DMS53 (cell line): ENCODE measurements at regions not wholly inside any gene's neighbourhood (a gene's known extent, or its start where the extent isn't known, plus 50 kb on each side); places are given as distances from the start of the nearest gene placed in this dataset.

Experiments
- DNase-seq: peaks from one replicate; lab custom pipeline; 2025; lab: John Stamatoyannopoulos, UW

DNA sequence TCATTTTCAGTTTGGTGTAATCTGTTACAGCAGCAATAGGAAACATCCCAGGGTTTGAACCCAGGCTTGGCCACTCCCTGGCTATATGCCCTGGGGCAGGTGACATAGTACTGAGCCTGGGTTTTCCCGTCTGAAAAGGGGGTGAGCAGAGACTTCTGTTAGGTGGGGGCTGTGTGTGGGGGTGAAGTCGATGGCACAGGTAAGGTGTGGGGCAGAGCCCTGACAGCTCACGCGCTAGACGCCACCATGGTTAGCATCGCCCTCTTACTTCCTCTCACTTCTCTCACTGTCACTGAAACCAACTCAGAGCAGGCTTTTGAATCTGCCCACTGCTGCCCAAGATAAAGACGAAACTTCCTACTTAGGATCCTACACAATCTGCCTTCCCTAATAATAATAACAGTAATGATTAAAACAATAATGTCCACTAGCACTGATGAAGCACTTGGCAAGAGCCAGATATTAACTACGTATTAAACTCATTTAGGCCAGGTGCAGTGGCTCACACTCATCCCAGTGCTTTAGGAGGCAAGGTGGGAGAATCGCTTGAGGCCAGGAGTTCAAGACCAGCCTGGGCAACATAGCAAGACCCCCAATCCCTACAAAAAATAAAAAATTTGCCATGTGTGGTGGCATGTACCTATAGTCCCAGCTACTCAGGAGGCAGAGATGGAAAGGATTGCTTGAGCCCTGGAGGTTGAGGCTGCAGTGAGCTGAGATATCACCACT lies 117.9 kb upstream of the PTPN1 start:
- no peak for DNase-seq

DNA sequence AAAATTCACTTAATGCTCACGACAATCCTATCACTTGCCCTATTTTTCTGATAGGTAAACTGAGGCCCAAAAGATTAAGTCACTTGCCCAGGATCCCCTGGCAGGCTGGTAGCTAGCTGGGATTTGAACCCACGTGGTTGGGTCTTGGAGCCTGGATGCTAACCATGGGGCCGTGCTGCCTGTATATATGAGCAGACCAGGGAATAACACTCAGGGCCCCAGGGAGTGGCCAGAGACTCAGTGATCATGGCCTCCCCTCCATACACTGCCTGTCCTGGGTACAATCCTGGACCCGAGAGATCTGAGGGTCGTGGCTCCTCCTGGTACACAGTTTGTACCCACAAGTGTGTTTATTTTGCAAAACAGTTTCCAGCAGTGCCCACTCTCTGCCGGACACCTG lies 116.9 kb upstream of the PTPN1 start:
- no peak for DNase-seq

DNA sequence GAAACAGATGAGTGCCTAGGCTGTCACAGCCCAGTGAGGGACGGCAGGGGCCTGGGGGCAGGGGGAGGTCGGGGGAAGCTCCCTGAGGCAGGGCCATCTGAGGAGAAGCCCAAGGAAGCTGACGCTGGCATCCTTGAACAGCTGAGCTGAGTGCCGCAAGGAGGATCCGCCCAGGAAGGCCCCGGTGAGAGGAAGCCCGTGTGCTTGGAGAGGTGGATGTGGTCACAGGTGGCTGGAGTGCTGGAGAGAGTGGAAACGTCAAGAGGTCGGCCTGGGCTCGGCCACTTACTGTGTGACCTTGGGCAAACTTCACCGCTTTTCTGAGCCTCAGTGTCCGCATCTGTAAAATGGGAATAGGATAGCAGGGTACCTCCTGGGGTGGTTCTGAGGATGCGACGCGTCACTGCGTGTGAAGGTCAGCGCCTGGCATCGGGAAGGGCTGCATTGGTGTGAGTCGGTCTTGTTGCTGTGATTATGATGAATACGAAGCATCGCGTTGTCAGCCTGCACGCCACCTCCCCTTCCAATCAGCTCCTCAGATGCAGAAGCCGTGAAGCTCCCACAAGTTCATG lies 116.1 kb upstream of the PTPN1 start:
- no peak for DNase-seq

DNA sequence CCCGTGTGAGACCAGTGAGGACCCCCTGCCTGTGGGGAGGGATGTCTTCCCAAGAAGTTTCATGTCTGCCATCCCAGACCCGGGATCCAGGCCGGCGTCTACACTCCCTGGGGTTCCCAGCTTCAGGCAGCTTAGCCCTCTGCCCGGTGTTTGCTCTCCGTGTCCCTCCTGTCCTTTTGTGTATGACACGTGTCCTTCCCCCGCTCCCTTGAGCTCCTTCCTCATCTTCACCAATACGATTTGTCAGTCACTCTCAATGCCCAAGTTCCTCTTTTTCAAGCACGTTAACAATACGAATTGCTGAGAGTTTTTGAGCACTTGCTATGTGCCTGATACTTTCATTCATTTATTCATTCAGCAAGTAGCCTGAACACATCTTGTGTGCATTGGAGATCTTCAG lies 115.6 kb upstream of the PTPN1 start:
- no peak for DNase-seq

DNA sequence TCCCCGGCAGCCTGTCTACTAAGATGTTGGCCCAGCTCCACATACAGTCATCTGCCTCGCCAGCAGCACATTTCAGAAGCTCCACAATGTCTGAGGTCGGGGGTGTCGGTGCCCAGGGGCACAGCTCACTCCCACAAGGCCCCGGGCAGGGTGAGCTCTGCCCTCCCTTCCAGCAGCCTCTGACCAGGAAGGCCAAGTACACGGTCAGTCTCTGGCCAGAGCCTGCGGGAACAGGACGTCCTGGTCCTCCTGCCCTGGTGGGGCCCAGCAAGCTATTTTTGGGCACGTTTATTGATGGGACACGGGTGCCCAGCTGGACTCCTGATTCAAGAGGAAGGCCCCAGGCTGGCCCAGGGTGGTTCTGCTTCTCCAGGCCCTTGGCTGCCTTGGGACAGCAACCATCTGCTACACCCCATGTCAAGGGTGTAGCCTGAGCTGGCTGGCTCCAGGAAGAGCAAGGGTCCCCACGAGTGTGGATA lies 114.9 kb upstream of the PTPN1 start:
- DNase-seq: no peak

DNA sequence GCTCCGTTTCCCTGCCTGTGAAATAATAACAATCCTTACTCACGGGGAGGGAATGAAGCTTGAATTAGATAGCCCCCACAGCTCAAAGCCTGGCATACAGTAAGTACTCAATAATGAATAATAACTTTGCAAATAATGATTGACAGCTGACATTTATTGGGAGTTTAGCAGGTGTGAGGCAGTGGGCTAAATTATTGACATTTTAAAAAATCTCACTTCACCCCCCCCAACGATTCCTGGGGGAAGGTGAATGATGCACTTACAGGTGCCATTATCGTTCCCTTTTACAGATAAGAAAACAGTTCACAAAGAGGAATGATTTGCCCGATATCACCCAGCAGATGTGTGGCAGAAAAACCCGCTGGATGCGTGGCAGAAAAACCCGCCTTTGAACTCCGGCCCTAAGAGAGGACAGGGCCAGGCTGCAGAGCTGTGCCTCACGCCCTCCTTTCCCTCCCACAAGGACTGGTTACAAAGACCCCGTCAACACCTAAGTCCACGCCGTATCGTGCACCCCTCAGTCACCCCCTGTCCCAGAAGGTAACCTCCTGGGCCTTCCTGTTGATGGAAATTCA lies 114.2 kb upstream of the PTPN1 start:
- no peak for DNase-seq

DNA sequence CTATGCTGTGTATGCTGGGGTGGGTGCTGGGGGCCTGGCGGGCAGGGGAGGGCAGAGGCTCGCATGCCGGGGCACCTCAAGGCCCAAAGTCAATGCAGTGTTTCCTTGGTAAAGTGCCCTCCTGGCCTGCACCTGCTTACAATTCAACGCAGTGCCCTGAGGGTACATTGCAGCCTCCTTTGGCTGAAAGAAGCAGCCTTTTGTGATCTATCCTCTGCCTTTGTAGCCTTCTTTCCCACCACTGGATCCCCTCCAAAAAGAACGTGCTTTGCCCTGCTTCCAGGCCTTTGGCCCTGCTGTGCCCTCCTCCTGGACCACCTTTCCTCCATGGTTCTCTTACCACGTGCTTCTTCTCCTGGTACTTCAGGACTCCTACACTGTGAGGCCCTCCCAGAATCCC lies 113.6 kb upstream of the PTPN1 start:
- DNase-seq: no peak

DNA sequence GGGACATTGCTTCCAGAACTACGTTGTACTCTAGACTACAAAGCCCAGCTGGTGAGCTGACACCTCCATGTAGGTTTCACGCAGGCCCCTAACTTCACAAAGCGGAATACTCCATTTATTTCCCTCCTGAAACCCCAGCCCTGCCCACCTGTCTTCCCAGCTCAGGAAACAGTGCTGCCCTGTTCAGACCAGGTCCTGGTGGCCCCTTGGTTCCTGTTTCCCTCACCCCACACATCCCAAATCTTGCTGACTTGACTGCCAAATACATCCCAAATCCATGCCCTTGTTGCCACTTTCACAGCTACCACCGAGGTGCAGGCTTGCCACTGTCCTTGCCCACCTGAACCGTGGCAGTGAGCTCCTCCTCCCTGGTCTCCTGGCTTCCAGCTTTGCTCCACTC lies 113.1 kb upstream of the PTPN1 start:
- DNase-seq: no peak

DNA sequence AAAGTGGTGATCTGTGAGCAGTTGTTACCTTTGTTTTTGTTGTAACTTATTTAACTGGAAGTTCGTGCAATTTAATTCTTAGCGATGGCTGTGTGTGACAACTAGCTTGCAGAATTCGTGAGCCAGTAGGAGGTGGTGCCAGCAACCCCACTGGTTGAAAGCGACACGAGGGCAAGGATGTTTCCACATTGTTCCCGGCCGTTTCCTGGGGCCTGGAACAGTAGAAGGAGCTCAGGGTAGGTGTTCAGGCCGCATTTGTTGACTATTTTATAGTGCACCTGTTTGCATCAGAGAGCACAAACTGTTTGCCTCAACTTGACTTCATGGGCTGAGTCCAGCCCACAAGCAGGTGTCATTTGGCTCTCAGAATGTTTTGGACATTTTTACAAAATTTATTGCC lies 112.1 kb upstream of the PTPN1 start:
- no peak for DNase-seq

DNA sequence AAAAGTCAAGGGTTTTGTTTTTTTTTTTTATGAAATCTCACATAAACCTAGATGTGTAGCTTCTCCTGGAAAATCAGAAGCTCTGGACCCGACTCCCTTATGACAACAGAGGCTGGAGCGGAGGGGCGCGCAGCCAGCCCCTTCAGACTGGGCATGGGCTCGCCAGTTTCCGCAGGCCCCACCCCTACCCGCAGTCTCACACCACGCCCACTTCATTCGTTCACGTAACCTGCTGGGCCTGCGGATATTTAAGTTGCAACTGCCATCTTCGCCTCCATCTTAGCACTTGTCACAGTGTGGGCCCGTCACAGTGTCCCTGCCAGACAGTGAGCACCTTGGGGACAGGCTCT lies 111.7 kb upstream of the PTPN1 start:
- DNase-seq: no peak

DNA sequence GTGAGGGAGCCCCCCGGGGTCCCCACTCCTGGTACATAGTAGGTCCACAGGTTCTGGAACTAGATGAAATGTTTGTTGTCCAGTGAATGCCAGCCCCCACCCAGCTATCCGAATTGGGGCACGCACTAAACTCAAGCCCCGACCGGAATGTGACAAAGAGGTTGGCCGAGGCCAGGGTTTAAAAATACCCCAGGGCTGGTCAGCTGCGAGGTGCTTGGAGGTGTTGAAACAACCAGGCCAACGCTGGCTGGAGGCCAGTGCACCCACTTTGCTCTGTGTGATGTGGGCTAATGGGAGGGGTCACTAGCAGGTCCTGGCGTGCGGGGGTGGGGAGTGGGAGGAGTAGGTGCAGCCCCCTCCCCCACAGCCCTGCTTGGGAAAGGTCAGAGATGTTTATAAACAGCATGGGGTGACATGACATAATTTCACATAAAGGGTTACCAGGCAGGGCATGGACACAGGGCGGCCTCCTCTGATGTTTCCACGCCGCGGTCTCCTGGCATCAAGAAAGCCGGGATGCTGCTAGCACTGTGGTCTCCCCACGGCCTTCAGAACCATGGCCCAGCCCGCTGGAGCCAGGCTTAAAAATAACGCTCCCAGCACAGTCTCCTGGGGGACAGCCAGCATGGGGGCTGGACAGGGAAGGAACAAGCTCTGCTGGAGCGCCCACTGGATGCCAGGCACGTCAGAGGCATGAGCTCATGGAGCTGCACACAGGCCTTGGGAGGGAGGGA lies 111.2 kb upstream of the PTPN1 start:
- no peak for DNase-seq

DNA sequence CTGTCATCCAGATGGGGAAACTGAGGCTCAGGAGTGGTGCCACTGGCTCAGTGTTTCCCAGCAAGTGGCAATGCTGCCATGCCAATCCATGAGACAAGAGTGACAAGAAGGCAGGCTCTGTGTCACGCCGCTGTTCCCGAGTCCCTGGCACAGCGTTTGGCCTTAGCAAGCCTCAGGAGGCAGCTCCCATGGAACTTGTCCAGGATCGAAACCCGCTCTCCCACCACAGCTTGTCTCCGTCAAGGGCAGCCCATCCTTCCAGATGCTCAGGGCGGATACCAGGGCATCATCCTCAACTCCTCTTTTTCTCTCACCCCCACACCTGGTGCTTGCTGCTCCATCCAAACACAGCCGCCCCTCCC lies 110.6 kb upstream of the PTPN1 start:
- no peak for DNase-seq

DNA sequence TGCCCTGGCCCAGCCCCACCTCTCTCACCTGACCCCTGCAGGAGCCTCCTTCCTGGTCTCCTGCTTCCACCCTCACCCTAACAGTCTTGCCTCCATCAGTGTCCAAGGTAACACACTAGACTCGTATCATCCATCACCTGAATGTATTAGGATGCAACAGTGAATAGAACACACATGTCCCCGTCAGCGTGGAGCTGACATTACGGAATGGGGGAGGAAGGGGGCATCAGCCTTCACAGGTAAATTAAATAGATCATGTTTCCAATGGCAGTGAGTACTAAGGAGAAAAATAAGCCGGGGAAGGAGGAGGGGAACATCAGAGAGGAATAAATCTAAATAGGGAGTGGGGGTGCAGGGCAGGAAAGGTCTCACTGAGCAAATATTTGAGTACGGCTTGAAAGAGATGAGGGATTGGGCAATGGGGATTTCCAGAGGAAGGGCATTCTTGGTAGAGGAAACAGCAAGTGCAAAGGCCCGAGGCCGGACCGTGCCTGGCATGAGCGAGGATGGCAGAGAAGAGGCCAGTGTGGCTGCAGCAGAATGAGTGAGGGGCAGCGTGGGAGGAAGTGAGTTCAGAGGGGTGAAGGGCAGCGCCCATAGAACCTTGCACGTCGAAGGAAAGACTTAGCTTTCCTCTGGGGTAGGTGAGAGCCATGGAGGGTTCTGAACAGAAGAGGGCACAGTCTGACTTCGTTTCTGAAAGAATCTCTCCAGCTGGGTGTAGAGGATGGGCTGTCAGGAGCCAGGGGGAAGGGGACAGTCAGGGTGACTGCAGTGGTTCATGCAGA lies 110.1 kb upstream of the PTPN1 start:
- DNase-seq: peak; percentile 70

DNA sequence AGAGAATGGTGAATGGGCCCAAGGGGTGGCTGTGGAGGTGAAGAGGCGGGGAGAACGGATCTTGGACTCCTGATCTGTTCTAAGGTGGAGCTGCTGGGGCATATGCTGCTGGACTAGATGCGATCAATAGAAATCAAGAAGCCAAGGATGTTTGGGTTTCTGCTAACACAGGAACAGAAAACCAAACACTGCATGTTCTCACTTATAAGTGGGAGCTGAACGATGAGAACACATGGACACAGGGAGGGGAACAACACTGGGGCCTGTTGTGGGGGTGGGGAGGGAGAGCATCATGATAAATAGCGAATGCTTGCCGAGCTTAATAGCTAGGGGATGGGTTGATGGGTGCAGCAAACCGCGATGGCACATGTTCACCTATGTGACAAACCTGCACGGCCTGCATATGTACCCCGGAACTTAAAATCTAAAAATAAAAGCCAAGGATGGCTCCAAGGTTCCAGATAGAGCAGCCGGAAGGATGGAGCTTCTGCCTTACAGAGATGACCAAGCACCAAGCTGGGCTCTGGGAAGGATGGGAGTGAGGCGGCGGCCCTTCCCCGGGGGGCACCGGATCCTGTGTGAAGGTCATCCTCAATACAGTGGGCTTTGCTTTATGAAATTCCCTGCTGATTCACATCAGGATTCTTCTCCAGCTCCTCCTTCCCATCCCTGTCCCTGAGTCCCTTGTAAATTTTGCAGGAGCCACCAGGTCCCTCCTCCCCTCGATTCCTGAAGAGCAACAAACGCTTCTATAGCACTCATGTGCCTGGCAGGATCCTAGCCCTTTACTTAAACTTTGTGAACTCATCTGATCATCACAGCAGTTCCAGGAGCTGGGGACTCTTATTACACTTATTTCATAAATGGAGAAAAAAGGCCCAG lies 109.2 kb upstream of the PTPN1 start:
- DNase-seq: no peak

DNA sequence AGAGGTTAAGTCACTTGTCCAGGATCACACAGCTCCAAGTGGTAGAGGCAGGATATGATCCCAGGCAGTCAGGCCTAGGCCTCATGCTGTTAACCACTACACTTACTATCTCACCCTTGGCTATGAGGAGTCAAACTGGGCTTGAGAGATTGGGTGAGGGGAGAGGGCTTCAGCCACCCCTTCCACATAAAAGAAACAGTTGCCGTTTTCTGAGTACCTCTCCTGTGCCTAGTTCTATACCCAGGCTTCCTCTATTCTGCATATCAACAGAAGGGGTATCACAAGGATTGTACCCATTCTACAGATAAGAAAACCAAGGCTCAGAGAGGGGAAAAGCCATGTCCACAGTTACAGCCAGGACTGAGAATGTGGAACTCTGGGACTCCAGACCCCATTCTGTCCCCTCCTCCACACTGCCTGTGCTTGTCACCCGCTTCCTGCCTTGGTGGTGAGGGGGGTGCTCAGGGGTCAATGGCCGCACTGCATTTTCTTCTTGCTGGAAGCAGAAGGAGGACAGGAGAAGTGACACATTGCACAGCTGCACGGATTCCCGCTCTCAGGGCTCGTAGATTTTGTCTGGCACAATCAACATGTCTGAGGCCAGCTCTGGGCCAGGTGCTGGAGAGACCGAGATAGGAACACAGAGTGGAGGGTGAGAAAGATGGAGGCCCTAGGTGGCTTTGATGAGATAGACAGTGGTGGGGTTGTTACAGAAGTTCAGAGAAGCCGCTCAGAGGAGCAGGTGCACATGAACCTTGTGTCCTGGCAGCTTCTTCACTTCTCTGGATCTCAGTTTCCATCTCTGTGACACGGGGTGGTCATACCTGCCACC lies 108.4 kb upstream of the PTPN1 start:
- DNase-seq: no peak

DNA sequence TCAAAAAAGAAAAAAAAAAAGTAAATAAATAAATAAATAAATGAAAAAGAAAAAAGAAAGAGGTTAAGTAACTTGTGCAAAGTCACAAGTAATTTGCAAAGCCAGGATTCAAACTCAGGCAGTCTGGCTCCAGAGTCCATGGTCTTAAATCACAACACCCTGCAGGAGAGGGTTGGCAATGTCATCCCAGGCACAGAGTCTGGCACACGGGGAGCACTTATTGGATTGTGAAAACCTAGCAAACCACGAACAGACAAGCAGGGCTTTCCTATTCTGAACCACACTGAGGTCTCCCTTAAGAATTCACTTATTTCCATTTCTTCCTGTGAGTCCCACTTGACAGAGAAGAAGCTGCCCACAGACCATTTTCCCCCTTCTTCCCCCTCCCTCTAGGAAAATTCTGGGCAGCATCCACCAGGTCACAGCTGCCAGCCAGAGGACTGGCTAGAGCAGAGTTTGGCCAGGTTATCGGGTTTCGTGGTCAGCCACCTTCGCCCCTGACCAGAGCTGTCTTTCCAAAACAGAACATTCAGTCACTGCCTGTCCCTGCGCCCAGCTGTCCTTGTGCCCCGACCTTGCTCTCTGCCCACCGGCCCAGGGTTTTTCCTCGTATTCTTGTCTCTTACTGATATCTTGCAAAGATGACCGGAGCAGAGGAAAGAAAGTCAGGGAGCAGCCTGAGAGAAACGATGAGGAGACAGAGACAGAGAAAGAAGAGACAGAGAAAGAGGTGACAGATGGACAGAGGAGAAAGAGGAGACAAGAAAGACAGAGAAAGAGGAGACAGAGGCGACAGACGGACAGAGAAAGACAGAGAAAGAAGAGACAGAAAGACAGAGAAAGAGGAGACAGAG lies 106.4 kb upstream of the PTPN1 start:
- no peak for DNase-seq

DNA sequence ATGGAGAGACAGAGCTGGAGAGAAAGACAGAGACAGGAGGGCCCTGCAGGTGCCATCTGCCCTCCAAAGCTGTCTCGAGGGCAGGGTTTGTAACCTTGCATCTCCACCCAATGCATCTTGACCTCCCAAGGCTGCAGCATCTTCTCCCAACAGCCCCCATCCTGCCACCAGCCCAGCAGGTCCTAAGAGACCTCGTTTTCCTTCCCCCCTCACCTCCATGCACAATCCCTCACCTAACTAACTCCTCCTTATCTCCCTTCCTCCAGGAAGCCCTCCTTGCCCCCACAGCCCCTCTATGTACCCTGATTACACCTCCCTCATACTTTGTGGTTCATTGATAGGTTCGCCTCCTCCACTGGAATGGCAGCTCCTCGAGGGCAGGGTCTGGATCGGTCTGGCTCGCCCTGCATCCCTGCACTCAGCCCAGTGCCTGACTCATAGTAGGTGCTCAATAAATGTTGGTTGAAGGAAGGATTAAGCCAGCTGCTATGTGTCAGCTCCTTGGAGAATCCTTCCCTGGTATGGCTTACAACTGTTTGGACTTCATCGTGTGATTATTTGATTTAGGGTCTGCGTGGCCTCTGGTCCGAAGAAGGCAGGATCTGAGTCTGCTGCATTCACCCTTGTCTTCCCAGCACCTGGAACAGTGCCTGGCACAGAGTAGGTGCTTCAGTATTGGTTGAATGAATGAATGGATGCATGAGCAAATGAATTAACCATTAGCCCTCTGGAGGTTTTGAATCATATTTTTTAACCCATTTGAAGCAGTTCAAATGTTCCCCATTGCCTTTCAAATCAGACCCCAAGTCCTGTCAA lies 105.6 kb upstream of the PTPN1 start:
- DNase-seq: no peak

DNA sequence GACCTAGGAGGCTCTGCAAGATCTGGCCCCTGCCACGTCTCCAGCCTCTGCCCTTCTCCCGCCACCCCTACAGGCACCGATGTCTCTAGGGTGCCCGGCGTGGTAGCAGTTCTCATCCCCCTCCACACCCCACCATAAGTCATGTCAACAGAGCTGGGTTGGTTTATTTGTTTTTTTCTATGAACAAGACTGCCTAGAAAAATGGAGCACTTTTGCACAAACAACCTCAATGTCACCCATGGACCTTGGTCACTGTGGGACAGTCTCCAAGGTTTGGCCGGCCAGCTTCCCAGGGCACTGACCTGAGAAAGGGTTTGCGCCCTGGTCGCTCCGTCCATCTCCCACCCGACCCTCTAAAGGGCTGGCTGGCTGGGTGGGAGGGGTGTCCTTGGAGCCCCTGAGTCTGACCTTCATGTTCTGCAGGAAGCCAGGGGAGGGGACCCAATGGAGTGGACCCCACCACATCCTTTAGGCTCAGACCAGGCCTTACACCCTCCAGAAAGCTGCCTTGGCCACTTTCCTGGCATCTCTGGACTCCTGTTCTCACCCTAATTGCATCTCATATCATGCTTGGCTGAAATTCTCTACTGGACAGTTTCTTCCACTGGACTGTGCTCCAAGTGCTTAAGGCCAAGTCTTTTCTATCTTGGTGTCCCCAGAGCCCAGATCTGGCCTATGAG lies 104.8 kb upstream of the PTPN1 start:
- no peak for DNase-seq
